Dermis blood vessel endothelial cell (primary cell): ENCODE measurements at regions not wholly inside any gene's neighbourhood (a gene's known extent, or its start where the extent isn't known, plus 50 kb on each side); places are given as distances from the start of the nearest gene placed in this dataset.

Source experiments
- DNase-seq: peaks from one replicate; pipeline ENCODE4 v3.0.0; 2010

DNA sequence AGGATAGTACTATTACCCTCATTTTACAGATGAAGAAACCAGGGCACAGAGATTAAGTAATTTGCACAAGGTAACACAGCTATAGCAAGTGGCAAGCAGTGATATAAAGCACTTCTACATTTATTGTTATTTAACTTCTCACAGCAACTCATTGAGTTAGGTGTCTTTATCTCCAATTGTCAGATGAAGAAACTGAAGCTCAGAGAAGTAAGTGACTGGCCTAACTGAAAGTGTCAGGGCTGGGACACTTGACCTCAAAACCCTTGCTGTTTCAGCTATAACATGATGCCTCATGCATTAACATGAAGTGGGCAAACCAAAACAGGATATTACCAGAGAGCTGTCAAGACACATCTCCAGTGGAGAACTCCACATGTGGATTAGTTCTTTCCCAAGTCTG, 65.8 kb upstream of the LEKR1 start:
- no peak for DNase-seq

GRCh38 chr3:156761007-156761406, 65.1 kb upstream of the LEKR1 start:
- no peak for DNase-seq

- no peak for DNase-seq
Observed at GRCh38 chr3:156761713-156762451, 64.3 kb upstream of the LEKR1 start.

- DNase-seq: no peak
Observed at GRCh38 chr3:156762631-156763185, 63.4 kb upstream of the LEKR1 start.

GRCh38 chr3:156763386-156763785, 62.8 kb upstream of the LEKR1 start:
- no peak for DNase-seq

- no peak for DNase-seq
Observed at GRCh38 chr3:156763931-156764720, 62.0 kb upstream of the LEKR1 start.

DNA sequence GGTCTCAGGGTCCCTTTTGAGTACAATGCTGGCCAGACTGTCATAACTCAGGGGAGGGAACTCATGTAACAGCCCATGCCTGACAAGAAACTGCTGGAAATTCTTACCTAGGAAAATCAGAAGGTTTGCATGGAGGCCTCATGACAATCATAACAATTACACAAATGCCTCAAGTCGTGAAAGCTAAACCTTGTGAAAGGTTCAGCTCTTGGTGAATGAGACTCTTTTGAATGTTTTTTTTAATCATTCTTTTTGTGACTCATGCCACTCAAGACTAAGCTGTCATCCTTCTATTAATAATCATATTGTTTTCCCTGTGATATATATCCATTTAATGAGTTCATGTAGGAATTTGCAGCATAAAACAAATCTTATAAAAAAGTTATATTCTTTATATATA, 61.4 kb upstream of the LEKR1 start:
- peak; percentile 43 for DNase-seq

GRCh38 chr3:156768390-156768789, 57.8 kb upstream of the LEKR1 start:
- DNase-seq: no peak

DNA sequence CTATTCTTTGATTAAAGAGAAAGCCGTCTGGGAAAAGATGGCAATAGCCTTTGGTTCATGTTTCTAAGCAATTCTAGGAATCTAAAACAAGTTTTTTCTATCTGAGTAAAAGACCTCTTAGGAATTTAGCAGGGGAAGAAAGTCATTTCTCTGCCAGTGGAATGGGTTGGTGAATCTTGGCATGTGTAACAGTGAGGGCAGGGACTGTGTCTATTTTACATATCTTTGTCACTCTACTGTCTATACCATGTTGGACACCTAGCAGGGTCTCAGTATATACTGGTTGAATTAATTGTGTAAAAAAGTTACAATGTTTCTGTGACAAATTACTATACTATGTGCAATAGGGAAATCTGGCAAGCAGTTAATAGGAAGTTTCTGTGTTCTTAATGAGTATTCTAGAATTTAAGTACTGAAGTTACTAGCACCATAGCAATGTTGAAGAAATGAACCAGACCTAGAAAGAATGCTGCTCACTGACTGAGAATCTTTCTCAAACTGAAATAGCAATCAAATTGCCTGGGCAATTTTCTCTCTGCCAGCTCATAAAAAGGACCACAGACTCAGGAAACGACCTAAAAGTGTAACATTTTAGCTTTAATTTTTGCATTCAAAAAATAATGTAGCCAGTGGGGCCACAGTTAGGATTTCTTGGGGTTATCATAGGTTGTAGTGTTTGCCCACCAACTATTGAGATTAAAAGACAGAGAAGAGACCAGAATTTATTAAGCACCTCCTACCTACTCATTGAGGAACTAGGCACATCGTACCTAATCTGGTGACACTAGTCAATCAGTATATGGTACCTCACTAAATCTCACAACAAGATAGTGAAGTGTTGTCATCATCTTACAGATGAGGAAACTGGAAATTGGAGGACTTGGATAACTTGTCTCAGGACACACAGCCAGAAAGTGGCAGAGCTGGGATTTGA, 56.2 kb upstream of the LEKR1 start:
- no peak for DNase-seq

- no peak for DNase-seq
Observed at GRCh38 chr3:156770699-156771414, 55.3 kb upstream of the LEKR1 start.

GRCh38 chr3:156772588-156773206, 53.5 kb upstream of the LEKR1 start:
- peak; percentile 55 for DNase-seq

DNA sequence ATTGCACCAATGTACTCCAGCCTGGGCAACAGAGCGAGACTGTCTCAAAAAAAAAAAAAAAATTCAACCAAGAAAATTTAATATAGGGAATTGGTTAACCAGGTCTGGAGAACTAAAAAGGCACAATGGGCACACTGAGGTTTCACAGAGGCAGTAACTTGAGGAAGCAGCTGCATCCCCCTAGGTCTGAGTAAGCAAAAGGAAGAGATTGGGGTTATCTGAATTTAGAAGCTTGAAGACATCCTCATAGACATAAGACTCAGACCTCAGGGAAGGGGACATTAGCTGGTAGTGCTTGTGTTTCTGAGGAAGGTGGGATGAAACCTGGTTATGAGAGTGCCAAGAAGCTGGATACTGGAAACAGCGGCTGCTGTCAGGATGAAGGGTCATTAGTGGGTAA, 50.1 kb upstream of the LEKR1 start:
- DNase-seq: peak; percentile 70
